GM23248 (cell line): ENCODE measurements at regions not wholly inside any gene's neighbourhood (a gene's known extent, or its start where the extent isn't known, plus 50 kb on each side); places are given as distances from the start of the nearest gene placed in this dataset.

Experiments
- DNase-seq: peaks from one replicate; pipeline ENCODE4 v3.0.0-alpha.2; 2015
- H2AFZ ChIP-seq: fragments of 200-600 bp; sonication (generic); 2 replicates; pipeline ENCODE4 v1.6.1; 2016; ENCODE audit warnings: antibody characterized with exemption
- H3F3A ChIP-seq: fragments of 200-600 bp; sonication (generic); 2 replicates; pipeline ENCODE4 v1.6.1; 2016; ENCODE audit warnings: mild to moderate bottlenecking, antibody characterized with exemption, mixed run types; ENCODE audit not compliant: insufficient read depth
- H3K27ac ChIP-seq: fragments of 200-600 bp; sonication (generic); 2 replicates; pipeline ENCODE4 v1.5.1; 2016; ENCODE audit warnings: mild to moderate bottlenecking
- H3K27me3 ChIP-seq: fragments of 200-600 bp; sonication (generic); replicated peaks from 2 replicates; pipeline ENCODE4 v1.6.1; 2016; ENCODE audit warnings: mild to moderate bottlenecking; ENCODE audit not compliant: insufficient read depth
- H3K36me3 ChIP-seq: fragments of 200-600 bp; sonication (generic); 2 replicates; pipeline ENCODE4 v1.6.1; 2016; ENCODE audit warnings: low read depth, mild to moderate bottlenecking
- H3K4me1 ChIP-seq: fragments of 200-600 bp; sonication (generic); 2 replicates; pipeline ENCODE4 v1.6.1; 2016; ENCODE audit warnings: mild to moderate bottlenecking; ENCODE audit not compliant: insufficient read depth
- H3K4me2 ChIP-seq: fragments of 200-600 bp; sonication (generic); one replicate; pipeline ENCODE4 v1.6.1; 2016; ENCODE audit warnings: mild to moderate bottlenecking; ENCODE audit not compliant: unreplicated experiment
- H3K4me3 ChIP-seq: fragments of 200-600 bp; sonication (generic); 2 replicates; pipeline ENCODE4 v1.5.1; 2016; ENCODE audit warnings: mild to moderate bottlenecking
- H3K79me2 ChIP-seq: fragments of 200-600 bp; sonication (generic); 2 replicates; pipeline ENCODE4 v1.6.1; 2016; ENCODE audit warnings: mild to moderate bottlenecking; ENCODE audit not compliant: insufficient read depth
- H3K9ac ChIP-seq: fragments of 200-600 bp; sonication (generic); 2 replicates; pipeline ENCODE4 v1.6.1; 2016; ENCODE audit warnings: mild to moderate bottlenecking
- H3K9me2 ChIP-seq: fragments of 200-600 bp; sonication (generic); 2 replicates; pipeline ENCODE4 v1.6.1; 2016; ENCODE audit warnings: mixed run types, mild to moderate bottlenecking, moderate library complexity; ENCODE audit not compliant: insufficient read depth
- H3K9me3 ChIP-seq: fragments of 200-600 bp; sonication (generic); one replicate; pipeline ENCODE4 v1.6.1; 2017; ENCODE audit warnings: low read depth
- H4K20me1 ChIP-seq: fragments of 200-600 bp; sonication (generic); 2 replicates; pipeline ENCODE4 v1.6.0; 2016; ENCODE audit not compliant: insufficient read depth
- EZH2 ChIP-seq: fragments of 200-600 bp; sonication (generic); IDR thresholded peaks from 2 replicates; pipeline ENCODE4 v1.6.1; 2018; ENCODE audit warnings: antibody characterized with exemption, mild to moderate bottlenecking; ENCODE audit not compliant: insufficient read depth, poor library complexity, severe bottlenecking
- EZH2phosphoT487 ChIP-seq: fragments of 200-600 bp; sonication (generic); IDR thresholded peaks from 2 replicates; pipeline ENCODE4 v1.6.1; 2018; ENCODE audit warnings: antibody characterized with exemption, moderate library complexity, mild to moderate bottlenecking, low read depth; ENCODE audit not compliant: insufficient read depth
- WGBS, 2 experiments: methylation state at CpG; one replicate each; pipeline ENCODE4 v1.1.6; 2015 to 2017; ENCODE audit warnings: low lambda C conversion rate in 2 of 2, low coverage in 1 of 2; ENCODE audit errors: missing lambda C conversion rate in 2 of 2; 5-methylcytosine and 5-hydroxymethylcytosine counted together
- in situ Hi-C: fragments of 300-500 bp; cut with MboI; formaldehyde crosslinking; loops from 2 replicates; pipeline ENCODE4 v1.15.0; 2020

GRCh38 chr1:186741640-186742039, 61.4 kb upstream of the PTGS2 start:
- H3K9ac ChIP-seq, result no peak overlapping the region
- no peaks in the 10 kb centered on the region for H3K79me2 ChIP-seq
- H4K20me1 ChIP-seq, result no peaks in the 10 kb centered on the region
- no peak for DNase-seq
- no peak overlapping the region for H3K4me2 ChIP-seq
- no peaks in the 10 kb centered on the region for H3K9me2 ChIP-seq
- H3K36me3 ChIP-seq, result no peaks in the 10 kb centered on the region
- H3K4me1 ChIP-seq, result no peaks in the 10 kb centered on the region
- no peak overlapping the region for H2AFZ ChIP-seq
- no peak for TF ChIP-seq EZH2phosphoT487
- TF ChIP-seq EZH2, result no peak
- H3F3A ChIP-seq, result no peaks in the 10 kb centered on the region
- 67 to 82% methylated on average over 1 of the region's 1 CpG for WGBS, 2 experiments
- H3K27ac ChIP-seq, result no peak overlapping the region
- H3K27me3 ChIP-seq, result no peaks in the 10 kb centered on the region
- no peaks in the 10 kb centered on the region for H3K9me3 ChIP-seq
- H3K4me3 ChIP-seq, result no peak overlapping the region
- in situ Hi-C loops, result no loop called here

GRCh38 chr1:186740324-186740723, 60.1 kb upstream of the PTGS2 start:
- H3K36me3 ChIP-seq, result no peaks in the 10 kb centered on the region
- WGBS, 2 experiments, result 66 to 67% methylated on average over 2 of the region's 2 CpGs
- no peak overlapping the region for H3K27ac ChIP-seq
- no peak for DNase-seq
- in situ Hi-C loops, result no loop called here
- no peaks in the 10 kb centered on the region for H3K9me2 ChIP-seq
- no peaks in the 10 kb centered on the region for H3K79me2 ChIP-seq
- no peak overlapping the region for H3K9ac ChIP-seq
- H3K27me3 ChIP-seq, result no peaks in the 10 kb centered on the region
- TF ChIP-seq EZH2 (no peak), EZH2phosphoT487 (no peak)
- H3K4me2 ChIP-seq, result no peak overlapping the region
- H3F3A ChIP-seq, result no peaks in the 10 kb centered on the region
- no peaks in the 10 kb centered on the region for H4K20me1 ChIP-seq
- no peak overlapping the region for H2AFZ ChIP-seq
- H3K4me1 ChIP-seq, result no peaks in the 10 kb centered on the region
- no peak overlapping the region for H3K4me3 ChIP-seq
- no peaks in the 10 kb centered on the region for H3K9me3 ChIP-seq

GRCh38 chr1:186739515-186739914, 59.3 kb upstream of the PTGS2 start:
- Histone ChIP-seq H3K4me3 (no peak overlapping the region), H3K36me3 (no peaks in the 10 kb centered on the region), H3K27ac (no peak overlapping the region), H3F3A (no peaks in the 10 kb centered on the region), H3K4me2 (no peak overlapping the region), H2AFZ (no peak overlapping the region), H3K79me2 (no peaks in the 10 kb centered on the region), H4K20me1 (no peaks in the 10 kb centered on the region), H3K27me3 (no peaks in the 10 kb centered on the region), H3K9me3 (no peaks in the 10 kb centered on the region), H3K9ac (no peak overlapping the region), H3K4me1 (no peaks in the 10 kb centered on the region), H3K9me2 (no peaks in the 10 kb centered on the region)
- no peak for DNase-seq
- in situ Hi-C loops, result no loop called here
- WGBS, 2 experiments, result 86 to 93% methylated on average over 4 of the region's 4 CpGs
- TF ChIP-seq EZH2phosphoT487 (no peak), EZH2 (no peak)

GRCh38 chr1:186738926-186739325, 58.7 kb upstream of the PTGS2 start:
- Histone ChIP-seq H4K20me1 (no peaks in the 10 kb centered on the region), H3K4me3 (no peak overlapping the region), H3K9ac (no peak overlapping the region), H3K27me3 (no peaks in the 10 kb centered on the region), H3K36me3 (no peaks in the 10 kb centered on the region), H3K4me1 (no peaks in the 10 kb centered on the region), H3K79me2 (no peaks in the 10 kb centered on the region), H3K9me2 (no peaks in the 10 kb centered on the region), H2AFZ (no peak overlapping the region), H3K27ac (no peak overlapping the region), H3K4me2 (no peak overlapping the region), H3F3A (no peaks in the 10 kb centered on the region), H3K9me3 (no peaks in the 10 kb centered on the region)
- DNase-seq, result no peak
- 83 to 86% methylated on average over 1 of the region's 1 CpG for WGBS, 2 experiments
- in situ Hi-C loops, result no loop called here
- no peak for TF ChIP-seq EZH2
- no peak for TF ChIP-seq EZH2phosphoT487
